CD4-positive, alpha-beta T cell treated with Interferon gamma for 1 hour (primary cell): ENCODE measurements at regions not wholly inside any gene's neighbourhood (a gene's known extent, or its start where the extent isn't known, plus 50 kb on each side); places are given as distances from the start of the nearest gene placed in this dataset.

Experiments
- DNase-seq: peaks from one replicate; pipeline ENCODE4 v3.0.0-alpha.2; 2020

GRCh38 chr17:73991260-73991659, 212.2 kb upstream of the RPL38 start:
- no peak for DNase-seq

- DNase-seq, result no peak
Measured at GRCh38 chr17:73994946-73995345, 208.5 kb upstream of the RPL38 start.

- no peak for DNase-seq
Measured at GRCh38 chr17:73997059-73997458, 206.4 kb upstream of the RPL38 start.

GRCh38 chr17:73998249-73998648, 205.2 kb upstream of the RPL38 start:
- DNase-seq, result no peak

- peak; percentile 32 for DNase-seq
Measured at GRCh38 chr17:73998653-73999645, 204.5 kb upstream of the RPL38 start.

- no peak for DNase-seq
Measured at GRCh38 chr17:74001145-74001544, 202.3 kb upstream of the RPL38 start.

GRCh38 chr17:74002241-74002640, 201.2 kb upstream of the RPL38 start:
- no peak for DNase-seq

- no peak for DNase-seq
Measured at GRCh38 chr17:74004056-74004455, 199.4 kb upstream of the RPL38 start.

- DNase-seq, result no peak
Measured at GRCh38 chr17:74005790-74006189, 197.7 kb upstream of the RPL38 start.

GRCh38 chr17:74006371-74006770, 197.1 kb upstream of the RPL38 start:
- DNase-seq, result no peak

- DNase-seq, result no peak
Measured at GRCh38 chr17:74008196-74008595, 195.3 kb upstream of the RPL38 start.

- no peak for DNase-seq
Measured at GRCh38 chr17:74009056-74009625, 194.3 kb upstream of the RPL38 start.

GRCh38 chr17:74010903-74011302, 192.6 kb upstream of the RPL38 start:
- no peak for DNase-seq

- no peak for DNase-seq
Measured at GRCh38 chr17:74011966-74012365, 191.5 kb upstream of the RPL38 start.

- DNase-seq, result peak; percentile 32
Measured at GRCh38 chr17:74012465-74012864, 191.0 kb upstream of the RPL38 start.

GRCh38 chr17:74015316-74015715, 188.2 kb upstream of the RPL38 start:
- no peak for DNase-seq

- no peak for DNase-seq
Measured at GRCh38 chr17:74015990-74016389, 187.5 kb upstream of the RPL38 start.

- DNase-seq, result no peak
Measured at GRCh38 chr17:74016461-74016860, 187.0 kb upstream of the RPL38 start.

- no peak for DNase-seq
Measured at GRCh38 chr17:74017466-74017865, 186.0 kb upstream of the RPL38 start.

GRCh38 chr17:74018115-74018514, 185.4 kb upstream of the RPL38 start:
- DNase-seq, result no peak

- no peak for DNase-seq
Measured at GRCh38 chr17:74019271-74019670, 184.2 kb upstream of the RPL38 start.

GRCh38 chr17:74019860-74020259, 183.6 kb upstream of the RPL38 start:
- no peak for DNase-seq

GRCh38 chr17:74020522-74020921, 183.0 kb upstream of the RPL38 start:
- DNase-seq, result no peak

GRCh38 chr17:74024871-74025531, 178.5 kb upstream of the RPL38 start:
- DNase-seq, result no peak
